Colonic mucosa (tissue), 4 donors: ENCODE measurements at regions not wholly inside any gene's neighbourhood (a gene's known extent, or its start where the extent isn't known, plus 50 kb on each side); places are given as distances from the start of the nearest gene placed in this dataset.

Experiments used
- DNase-seq: peaks from one replicate; pipeline ENCODE4 v3.0.0-alpha.2; 2020
- H3K27ac ChIP-seq: fragments of 200-600 bp; one replicate; pipeline ENCODE4 v1.8.0; 2021
- H3K27me3 ChIP-seq: fragments of 200-600 bp; one replicate; pipeline ENCODE4 v1.8.0; 2021
- H3K36me3 ChIP-seq: fragments of 200-600 bp; one replicate; pipeline ENCODE4 v1.8.0; 2021
- H3K4me1 ChIP-seq: fragments of 200-600 bp; one replicate; pipeline ENCODE4 v1.8.0; 2021; ENCODE audit warnings: mild to moderate bottlenecking
- H3K4me3 ChIP-seq: fragments of 200-600 bp; one replicate; pipeline ENCODE4 v1.8.0; 2021
- H3K9ac ChIP-seq, 2 donors: one replicate each; pipeline ENCODE4 v1.7.0; 2013; ENCODE audit warnings: control low read depth in 2 of 2, low read depth in 2 of 2, low read length in 2 of 2
- H3K9me3 ChIP-seq: fragments of 200-600 bp; one replicate; pipeline ENCODE4 v1.8.0; 2021
- CTCF ChIP-seq: fragments of 200-600 bp; IDR thresholded peaks from one replicate; pipeline ENCODE4 v1.8.0; 2022; ENCODE audit warnings: antibody characterized with exemption, mild to moderate bottlenecking
- intact Hi-C: fragments of 100-400 bp; cut with DNase I; formaldehyde crosslinking; loops from one replicate; pipeline ENCODE4 v1.14.1; 2022
- donor health status: healthy.
- donor health status: DM: no; HTN: no; CAD: no.
- donor health status: DM: no; HTN: no; CAD: no.

- Histone ChIP-seq H3K9ac (no peak overlapping the region), H3K27ac (no peak overlapping the region), H3K9me3 (no peaks in the 10 kb centered on the region), H3K36me3 (no peaks in the 10 kb centered on the region), H3K4me3 (no peak overlapping the region), H3K27me3 (no peaks in the 10 kb centered on the region), H3K4me1 (no peaks in the 10 kb centered on the region)
- TF ChIP-seq CTCF: no peak
- DNase-seq: no peak
- intact Hi-C loops: no loop called here
Observed at GRCh38 chr10:83346266-83346910, 792.9 kb upstream of the GHITM start.

- no peak for DNase-seq
- Histone ChIP-seq H3K9ac (no peak overlapping the region), H3K36me3 (no peaks in the 10 kb centered on the region), H3K27ac (no peak overlapping the region), H3K9me3 (no peaks in the 10 kb centered on the region), H3K4me1 (no peaks in the 10 kb centered on the region), H3K27me3 (no peaks in the 10 kb centered on the region), H3K4me3 (no peak overlapping the region)
- intact Hi-C loops: no loop called here
- no peak for TF ChIP-seq CTCF
Observed at GRCh38 chr10:83352588-83352987, 786.7 kb upstream of the GHITM start.

GRCh38 chr10:83354456-83354855, 784.9 kb upstream of the GHITM start:
- H3K4me1 ChIP-seq: no peaks in the 10 kb centered on the region
- TF ChIP-seq CTCF: no peak

GRCh38 chr10:83357004-83357403, 782.3 kb upstream of the GHITM start:
- H3K4me1 ChIP-seq: no peaks in the 10 kb centered on the region
- no peaks in the 10 kb centered on the region for H3K27me3 ChIP-seq
- intact Hi-C loops: no loop called here
- TF ChIP-seq CTCF: no peak
- H3K36me3 ChIP-seq: no peaks in the 10 kb centered on the region
- no peak for DNase-seq
- no peak overlapping the region for H3K27ac ChIP-seq
- H3K9ac ChIP-seq: no peak overlapping the region
- H3K9me3 ChIP-seq: no peaks in the 10 kb centered on the region
- no peak overlapping the region for H3K4me3 ChIP-seq

More at GRCh38 chr10:83354456-83354855, 784.9 kb upstream of the GHITM start:
- Histone ChIP-seq H3K4me3 (no peak overlapping the region), H3K9ac (no peak overlapping the region), H3K27ac (no peak overlapping the region), H3K36me3 (no peaks in the 10 kb centered on the region), H3K9me3 (no peaks in the 10 kb centered on the region), H3K27me3 (no peaks in the 10 kb centered on the region)
- no peak for DNase-seq
- intact Hi-C loops: no loop called here

- intact Hi-C loops: no loop called here
- H3K9me3 ChIP-seq: no peaks in the 10 kb centered on the region
- no peaks in the 10 kb centered on the region for H3K36me3 ChIP-seq
- DNase-seq: no peak
- H3K9ac ChIP-seq: no peak overlapping the region
- no peak overlapping the region for H3K4me3 ChIP-seq
- no peak overlapping the region for H3K27ac ChIP-seq
- TF ChIP-seq CTCF: no peak
- no peaks in the 10 kb centered on the region for H3K4me1 ChIP-seq
- H3K27me3 ChIP-seq: no peaks in the 10 kb centered on the region
Observed at GRCh38 chr10:83357627-83358026, 781.7 kb upstream of the GHITM start.
